Spleen (tissue), 11 donors: ENCODE measurements at regions not wholly inside any gene's neighbourhood (a gene's known extent, or its start where the extent isn't known, plus 50 kb on each side); places are given as distances from the start of the nearest gene placed in this dataset.

Experiments
- DNase-seq: peaks from one replicate; pipeline ENCODE4 v3.0.0-alpha.2; 2020
- H3K27ac ChIP-seq, 8 donors: fragments of 200-600 bp; sonication (generic) in 7 of 8; 1 replicate in 4 of 8; 2 replicates in 4 of 8; pipeline versions ENCODE4 v1.5.0 to v1.8.0; 2016 to 2021; ENCODE audit warnings: inconsistent platforms in 4 of 8, mild to moderate bottlenecking in 4 of 8, moderate library complexity in 1 of 8
- H3K27me3 ChIP-seq, 7 donors: fragments of 200-600 bp; sonication (generic) in 6 of 7; replicated peaks in 1 of 7; 1 replicate in 4 of 7; 2 replicates in 3 of 7; pipeline versions ENCODE4 v1.5.0 to v1.8.0; 2016 to 2021; ENCODE audit warnings: inconsistent platforms in 3 of 7, mild to moderate bottlenecking in 1 of 7
- H3K36me3 ChIP-seq, 6 donors: fragments of 200-600 bp; sonication (generic) in 5 of 6; 1 replicate in 4 of 6; 2 replicates in 2 of 6; pipeline versions ENCODE4 v1.5.0 to v1.8.0; 2016 to 2021; ENCODE audit warnings: inconsistent platforms in 2 of 6
- H3K4me1 ChIP-seq, 6 donors: fragments of 200-600 bp; sonication (generic) in 5 of 6; 1 replicate in 3 of 6; 2 replicates in 3 of 6; pipeline versions ENCODE4 v1.5.0 to v1.8.0; 2016 to 2021; ENCODE audit warnings: inconsistent platforms in 3 of 6
- H3K4me3 ChIP-seq, 8 donors: fragments of 200-600 bp; sonication (generic) in 7 of 8; 1 replicate in 4 of 8; 2 replicates in 4 of 8; pipeline versions ENCODE4 v1.5.0 to v1.8.0; 2016 to 2021; ENCODE audit warnings: inconsistent platforms in 4 of 8, mild to moderate bottlenecking in 4 of 8, moderate library complexity in 2 of 8
- H3K9me3 ChIP-seq, 8 donors: fragments of 200-600 bp; sonication (generic) in 7 of 8; 1 replicate in 4 of 8; 2 replicates in 4 of 8; pipeline versions ENCODE4 v1.5.0 to v1.8.0; 2016 to 2021; ENCODE audit warnings: inconsistent platforms in 4 of 8
- POLR2A ChIP-seq, 3 donors: fragments of 450-650 bp; IDR thresholded peaks; one replicate each; pipeline ENCODE4 v1.5.1; 2017; ENCODE audit warnings: antibody characterized with exemption in 3 of 3, mild to moderate bottlenecking in 1 of 3
- POLR2AphosphoS5 ChIP-seq, 3 donors: sonication (generic); formaldehyde crosslinking; IDR thresholded peaks; one replicate each; pipeline ENCODE4 v1.5.1; 2017; ENCODE audit warnings: antibody characterized with exemption in 3 of 3
- WGBS, 5 donors: extraction: QIAGEN DNeasy Blood & Tissue Kit in 3 of 5; methylation state at CpG; one replicate each; pipeline versions ENCODE4 v1.1.5 to v1.1.7; 2013 to 2018; 5-methylcytosine and 5-hydroxymethylcytosine counted together
- intact Hi-C: fragments of 100-400 bp; cut with DNase I; formaldehyde crosslinking; loops from one replicate; pipeline ENCODE4 v1.15.0; 2023; ENCODE audit warnings: low total_unique reads
- TF ChIP-seq, protein P1 (sequence below), 11 experiments: fragments of 200-600 bp in 7 of 11; fragments of 450-650 bp in 4 of 11; sonication (generic) in 4 of 11; IDR thresholded peaks in 8 of 11; conservative IDR thresholded peaks in 3 of 11; 1 replicate in 7 of 11; 2 replicates in 4 of 11; pipeline versions ENCODE4 v1.4.0 to v1.8.0; 2016 to 2021; ENCODE audit warnings: antibody characterized with exemption in 11 of 11, inconsistent platforms in 4 of 11, mild to moderate bottlenecking in 1 of 11
- donor health status: healthy with polysubstance abuse.
- donor health status: DM: no; HTN: no; CAD: no; lungs with moderate emphysema.
- donor health status: DM: no; HTN: no; CAD: no.
- donor health status: Bipolar disorder and iron deficiency.
- donor health status: healthy.
- donor health status: DM: no; HTN: no; CAD: no.
- donor health status: DM: yes; HTN: yes; CAD: no.

DNA sequence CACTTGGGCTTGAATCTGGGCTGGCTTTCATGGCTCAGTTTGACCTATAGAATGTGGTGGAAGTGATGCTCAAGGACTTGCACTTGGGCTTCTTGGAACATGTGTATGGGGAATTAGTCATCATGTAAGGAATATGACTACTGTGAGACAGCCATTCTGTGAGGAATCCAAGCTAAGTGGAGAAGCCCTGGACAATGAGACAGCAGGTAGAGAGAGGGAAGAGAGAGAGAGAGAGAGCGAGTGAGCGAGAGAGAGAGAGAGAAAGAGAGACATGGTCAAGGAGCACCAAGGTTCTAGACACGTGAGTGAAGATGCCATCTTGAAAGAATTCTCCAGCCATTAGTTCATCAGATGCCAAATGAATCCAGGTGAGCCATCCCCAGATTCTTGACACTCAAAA, 261.6 kb upstream of the SORL1-AS1 start:
- intact Hi-C loops: no loop called here
- TF ChIP-seq POLR2AphosphoS5 (IDR thresholded peaks at IDR 0.05): no peak
- TF ChIP-seq, protein P1, sequence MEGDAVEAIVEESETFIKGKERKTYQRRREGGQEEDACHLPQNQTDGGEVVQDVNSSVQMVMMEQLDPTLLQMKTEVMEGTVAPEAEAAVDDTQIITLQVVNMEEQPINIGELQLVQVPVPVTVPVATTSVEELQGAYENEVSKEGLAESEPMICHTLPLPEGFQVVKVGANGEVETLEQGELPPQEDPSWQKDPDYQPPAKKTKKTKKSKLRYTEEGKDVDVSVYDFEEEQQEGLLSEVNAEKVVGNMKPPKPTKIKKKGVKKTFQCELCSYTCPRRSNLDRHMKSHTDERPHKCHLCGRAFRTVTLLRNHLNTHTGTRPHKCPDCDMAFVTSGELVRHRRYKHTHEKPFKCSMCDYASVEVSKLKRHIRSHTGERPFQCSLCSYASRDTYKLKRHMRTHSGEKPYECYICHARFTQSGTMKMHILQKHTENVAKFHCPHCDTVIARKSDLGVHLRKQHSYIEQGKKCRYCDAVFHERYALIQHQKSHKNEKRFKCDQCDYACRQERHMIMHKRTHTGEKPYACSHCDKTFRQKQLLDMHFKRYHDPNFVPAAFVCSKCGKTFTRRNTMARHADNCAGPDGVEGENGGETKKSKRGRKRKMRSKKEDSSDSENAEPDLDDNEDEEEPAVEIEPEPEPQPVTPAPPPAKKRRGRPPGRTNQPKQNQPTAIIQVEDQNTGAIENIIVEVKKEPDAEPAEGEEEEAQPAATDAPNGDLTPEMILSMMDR (IDR thresholded peaks at IDR 0.05 in 8 of 11, conservative IDR thresholded peaks at IDR 0.05 in 3 of 11): no peak
- no peak for TF ChIP-seq POLR2A (IDR thresholded peaks at IDR 0.05)
- H3K27ac ChIP-seq: no peak overlapping the region
- no peaks in the 10 kb centered on the region for H3K9me3 ChIP-seq
- H3K4me3 ChIP-seq: no peak overlapping the region
- H3K27me3 ChIP-seq: peaks cover 0 to 4% (median 0%) of the 10 kb centered on the region in 7 donors
- DNase-seq: no peak
- H3K4me1 ChIP-seq: no peaks in the 10 kb centered on the region
- H3K36me3 ChIP-seq: no peaks in the 10 kb centered on the region
- 88 to 100% (median 94%) methylated on average over 3 of the region's 3 CpGs for WGBS, 5 donors

DNA sequence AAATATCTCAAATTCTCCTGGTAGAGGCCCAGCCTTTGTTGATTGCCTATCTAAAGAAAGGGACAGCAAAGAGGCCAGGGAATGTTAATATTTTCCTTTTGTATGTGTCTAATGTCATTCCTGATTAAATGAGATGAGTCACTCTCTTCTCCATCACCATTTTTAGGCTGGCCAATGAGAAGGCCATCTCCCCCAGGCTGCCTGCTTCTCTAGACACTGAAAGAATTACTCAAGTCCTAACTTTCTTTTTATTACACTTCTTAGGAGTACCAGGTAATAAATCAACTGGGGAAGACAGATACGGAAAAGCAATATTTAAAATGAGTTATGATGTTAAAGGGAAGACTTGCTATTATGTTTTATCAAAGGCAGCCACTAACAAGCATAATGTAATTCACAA, 259.2 kb upstream of the SORL1-AS1 start:
- no peak overlapping the region for H3K27ac ChIP-seq
- DNase-seq: no peak
- H3K4me1 ChIP-seq: no peaks in the 10 kb centered on the region
- TF ChIP-seq POLR2AphosphoS5 (IDR thresholded peaks at IDR 0.05) (no peak), POLR2A (IDR thresholded peaks at IDR 0.05) (no peak)
- TF ChIP-seq, protein P1 (IDR thresholded peaks at IDR 0.05 in 8 of 11, conservative IDR thresholded peaks at IDR 0.05 in 3 of 11): no peak
- intact Hi-C loops: no loop called here
- H3K9me3 ChIP-seq: no peaks in the 10 kb centered on the region
- H3K4me3 ChIP-seq: no peak overlapping the region
- H3K36me3 ChIP-seq: no peaks in the 10 kb centered on the region
- 51 to 70% (median 60%) methylated on average over 1 of the region's 1 CpG for WGBS, 5 donors
- peaks cover 0 to 4% (median 0%) of the 10 kb centered on the region in 7 donors for H3K27me3 ChIP-seq

DNA sequence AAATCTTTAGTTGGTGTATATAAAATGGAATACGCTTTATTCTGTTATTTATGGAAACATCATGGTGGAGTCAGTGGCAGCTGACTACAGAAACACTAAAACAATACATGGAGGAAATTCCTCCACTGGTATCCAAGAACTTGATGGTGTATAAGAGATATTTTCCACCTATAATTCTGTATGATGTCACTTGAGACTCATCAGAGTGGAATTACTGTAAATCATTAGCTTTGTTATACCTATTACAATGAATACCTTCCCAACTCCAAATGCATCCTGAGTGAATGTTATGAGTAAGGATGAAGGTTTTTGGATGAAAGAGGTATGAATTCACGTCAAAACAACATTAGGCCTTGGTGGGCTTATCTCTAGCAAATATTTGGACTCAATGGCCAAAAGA, 258.5 kb upstream of the SORL1-AS1 start:
- Histone ChIP-seq H3K27me3 (peaks cover 0 to 4% (median 0%) of the 10 kb centered on the region in 7 donors), H3K9me3 (no peaks in the 10 kb centered on the region), H3K27ac (no peak overlapping the region), H3K4me1 (no peaks in the 10 kb centered on the region), H3K4me3 (no peak overlapping the region), H3K36me3 (no peaks in the 10 kb centered on the region)
- no peak for TF ChIP-seq POLR2A (IDR thresholded peaks at IDR 0.05)
- intact Hi-C loops: no loop called here
- 81 to 92% (median 84%) methylated on average over 2 of the region's 2 CpGs for WGBS, 5 donors
- no peak for DNase-seq

DNA sequence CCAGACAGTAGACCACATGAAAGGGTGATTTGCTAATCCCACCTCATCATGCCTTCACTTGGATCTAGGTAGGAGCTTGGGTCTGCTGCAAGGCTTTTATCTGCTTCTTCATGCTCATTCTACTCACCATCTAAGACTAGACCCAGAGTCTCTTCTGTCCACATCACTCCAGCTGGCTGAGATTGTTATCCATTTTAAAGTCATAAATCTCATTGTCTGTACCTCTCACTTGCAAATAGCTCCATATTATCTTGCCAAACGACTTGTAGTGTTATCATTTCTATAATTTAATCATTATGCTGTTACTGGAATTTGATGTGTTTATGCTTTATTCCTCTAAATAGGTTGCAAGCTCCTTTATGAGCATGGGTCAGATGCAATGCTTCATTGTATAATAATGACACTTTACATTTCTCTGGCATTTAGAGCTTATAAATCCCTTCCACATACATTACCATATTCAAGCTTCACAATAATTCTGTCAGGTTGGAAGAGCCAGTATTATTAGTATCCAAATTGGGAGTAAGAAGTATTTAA, 254.2 kb upstream of the SORL1-AS1 start:
- DNase-seq: no peak
- Histone ChIP-seq H3K36me3 (no peaks in the 10 kb centered on the region), H3K9me3 (no peaks in the 10 kb centered on the region), H3K27ac (no peak overlapping the region), H3K4me3 (no peak overlapping the region), H3K27me3 (peaks cover 0 to 4% (median 0%) of the 10 kb centered on the region in 7 donors), H3K4me1 (no peaks in the 10 kb centered on the region)
- TF ChIP-seq, protein P1 (IDR thresholded peaks at IDR 0.05 in 8 of 11, conservative IDR thresholded peaks at IDR 0.05 in 3 of 11): no peak
- TF ChIP-seq POLR2A (IDR thresholded peaks at IDR 0.05) (no peak), POLR2AphosphoS5 (IDR thresholded peaks at IDR 0.05) (no peak)
- 24 to 56% (median 43%) methylated on average over 1 of the region's 1 CpG for WGBS, 5 donors
- intact Hi-C loops: no loop called here

DNA sequence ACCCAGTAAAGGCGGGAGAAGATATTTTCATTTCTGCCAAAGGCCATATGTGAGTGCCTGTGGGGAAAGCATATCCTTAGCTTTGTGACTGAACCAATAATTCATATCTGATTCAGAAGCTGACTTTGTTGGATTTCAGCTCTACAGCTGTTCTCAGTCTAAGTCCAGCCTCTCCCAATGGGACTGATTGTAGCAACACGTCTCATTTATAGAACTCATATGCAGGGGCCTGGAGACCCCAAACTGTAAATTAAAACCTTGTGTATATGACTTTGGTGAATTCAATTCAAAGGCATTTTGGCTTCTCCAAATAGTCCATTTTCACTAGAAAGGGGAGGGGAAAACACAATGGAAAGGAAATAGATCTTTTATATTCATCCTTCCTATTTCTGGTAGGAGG, 250.4 kb upstream of the SORL1-AS1 start:
- DNase-seq: no peak
- H3K9me3 ChIP-seq: no peaks in the 10 kb centered on the region
- intact Hi-C loops: no loop called here
- WGBS, 5 donors: 76 to 88% (median 78%) methylated on average over 2 of the region's 2 CpGs
- no peaks in the 10 kb centered on the region for H3K36me3 ChIP-seq
- peaks cover 0 to 6% (median 0%) of the 10 kb centered on the region in 7 donors for H3K27me3 ChIP-seq
- H3K27ac ChIP-seq: no peak overlapping the region
- TF ChIP-seq, protein P1 (IDR thresholded peaks at IDR 0.05 in 8 of 11, conservative IDR thresholded peaks at IDR 0.05 in 3 of 11): no peak
- no peak for TF ChIP-seq POLR2A (IDR thresholded peaks at IDR 0.05)
- TF ChIP-seq POLR2AphosphoS5 (IDR thresholded peaks at IDR 0.05): no peak
- no peaks in the 10 kb centered on the region for H3K4me1 ChIP-seq
- H3K4me3 ChIP-seq: no peak overlapping the region
